ENCODE measurements at regions not wholly inside any gene's neighbourhood (a gene's known extent, or its start where the extent isn't known, plus 50 kb on each side); places are given as distances from the start of the nearest gene placed in this dataset.
"Not testable (repeated sequence)": the region's sequence is repeated elsewhere in the genome, so short reads cannot be mapped to it uniquely, and the experiment has no call there.

- peak; percentile 24 for DNase-seq
Measured at GRCh38 chr14:87628129-87628528, 364.9 kb downstream of the GALC start.

- DNase-seq = no peak
Measured at GRCh38 chr14:87626266-87626665, 366.7 kb downstream of the GALC start.

GRCh38 chr14:87623616-87624015 is 369.4 kb downstream of the GALC start:
- DNase-seq = no peak

- DNase-seq = no peak
Measured at GRCh38 chr14:87617079-87617478, 375.9 kb downstream of the GALC start.

GRCh38 chr14:87615822-87616679 is 376.9 kb downstream of the GALC start:
- DNase-seq = peak; percentile 62

GRCh38 chr14:87615047-87615446 is 377.9 kb downstream of the GALC start:
- DNase-seq = no peak

GRCh38 chr14:87613881-87614280 is 379.1 kb downstream of the GALC start:
- peak; percentile 10 for DNase-seq

GRCh38 chr14:87607056-87607455 is 385.9 kb downstream of the GALC start:
- not testable (repeated sequence) for DNase-seq

GRCh38 chr14:87601036-87601435 is 391.9 kb downstream of the GALC start:
- no peak for DNase-seq

- no peak for DNase-seq
Measured at GRCh38 chr14:87600240-87600639, 392.7 kb downstream of the GALC start.

- no peak for DNase-seq
Measured at GRCh38 chr14:87581298-87581697, 411.7 kb downstream of the GALC start.

- DNase-seq = no peak
Measured at GRCh38 chr14:87579036-87579435, 413.9 kb downstream of the GALC start.

- DNase-seq = no peak
Measured at GRCh38 chr14:87575378-87575777, 417.6 kb downstream of the GALC start.

- no peak for DNase-seq
Measured at GRCh38 chr14:87573591-87573990, 419.4 kb downstream of the GALC start.

- DNase-seq = no peak
Measured at GRCh38 chr14:87567618-87568295, 425.2 kb downstream of the GALC start.

GRCh38 chr14:87566991-87567390 is 426.0 kb downstream of the GALC start:
- no peak for DNase-seq

- DNase-seq = no peak
Measured at GRCh38 chr14:87547536-87547935, 445.4 kb downstream of the GALC start.

- no peak for DNase-seq
Measured at GRCh38 chr14:87542288-87542687, 450.7 kb downstream of the GALC start.

- no peak for DNase-seq
Measured at GRCh38 chr14:87540339-87540738, 452.6 kb downstream of the GALC start.

- peak; percentile 54 for DNase-seq
Measured at GRCh38 chr14:87529081-87529480, 463.9 kb downstream of the GALC start.

GRCh38 chr14:87526731-87527130 is 466.3 kb downstream of the GALC start:
- DNase-seq = peak; percentile 31

- DNase-seq = no peak
Measured at GRCh38 chr14:87524011-87524410, 469.0 kb downstream of the GALC start.

GRCh38 chr14:87522575-87522974 is 470.4 kb downstream of the GALC start:
- DNase-seq = peak; percentile 37

GRCh38 chr14:87508333-87508732 is 484.6 kb downstream of the GALC start:
- no peak for DNase-seq

Data from NCI-H146 (cell line).